ENCODE measurements at regions not wholly inside any gene's neighbourhood (a gene's known extent, or its start where the extent isn't known, plus 50 kb on each side); places are given as distances from the start of the nearest gene placed in this dataset.

DNA sequence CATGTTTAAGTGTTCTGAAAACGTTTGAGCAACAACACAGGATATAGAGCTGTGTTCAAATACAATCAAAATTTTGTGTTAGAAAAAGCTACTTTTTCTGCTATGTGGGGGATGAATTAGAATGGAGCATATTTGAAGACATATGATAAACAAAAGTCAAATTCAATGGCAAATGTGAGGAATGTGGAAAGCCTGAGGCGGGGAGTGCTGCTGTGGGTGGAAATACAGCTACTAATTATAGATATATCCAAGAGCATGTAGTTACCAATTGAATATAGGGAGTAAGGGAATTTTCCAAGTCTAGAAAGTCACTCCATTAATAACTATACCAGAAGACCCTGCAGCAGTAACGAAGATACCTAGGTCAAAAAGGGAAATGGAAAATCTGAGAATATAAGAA, 2370.4 kb upstream of the TENM3 start:
- no peaks in the 10 kb centered on the region for H3K9me3 ChIP-seq (ENCODE audit: insufficient read depth, low read length, severe bottlenecking)
- H3K27me3 ChIP-seq (ENCODE audit: insufficient read depth, low read length, poor library complexity) = no peaks in the 10 kb centered on the region
- no peak overlapping the region for H2AFZ ChIP-seq (ENCODE audit: low read depth, low read length)
- no peak overlapping the region for H3K27ac ChIP-seq (ENCODE audit: low read length)
- no peak overlapping the region for H3K4me2 ChIP-seq (ENCODE audit: insufficient read depth, low read length)
- DNase-seq (no peak), ATAC-seq (ENCODE audit: insufficient read depth, low read depth) (no peak)
- no peaks in the 10 kb centered on the region for H3K4me1 ChIP-seq (ENCODE audit: insufficient read depth, low read length)
- no peaks in the 10 kb centered on the region for H4K20me1 ChIP-seq (ENCODE audit: insufficient read depth, low read length)
- H3K79me2 ChIP-seq (ENCODE audit: insufficient read depth, low read length) = no peaks in the 10 kb centered on the region
- H3K9ac ChIP-seq (ENCODE audit: low read depth, low read length) = no peak overlapping the region
- no peaks in the 10 kb centered on the region for H3K36me3 ChIP-seq (ENCODE audit: insufficient read depth, low read length)
- no peak overlapping the region for H3K4me3 ChIP-seq (ENCODE audit: low read depth in 1 of 2, low read length in 2 of 2)
- TF ChIP-seq CTCF (IDR thresholded peaks at IDR 0.05; ENCODE audit: borderline replicate concordance, extremely low read depth, low read length, poor library complexity, severe bottlenecking) (no peak), EZH2 (IDR thresholded peaks at IDR 0.05; ENCODE audit: borderline replicate concordance, low read depth, low read length, severe bottlenecking) (no peak)

- Histone ChIP-seq H4K20me1 (ENCODE audit: insufficient read depth, low read length) (no peaks in the 10 kb centered on the region), H3K4me1 (ENCODE audit: insufficient read depth, low read length) (no peaks in the 10 kb centered on the region), H3K9ac (ENCODE audit: low read depth, low read length) (no peak overlapping the region), H3K27ac (ENCODE audit: low read length) (no peak overlapping the region), H3K36me3 (ENCODE audit: insufficient read depth, low read length) (no peaks in the 10 kb centered on the region), H3K4me2 (ENCODE audit: insufficient read depth, low read length) (no peak overlapping the region), H2AFZ (ENCODE audit: low read depth, low read length) (no peak overlapping the region), H3K4me3 (ENCODE audit: low read depth in 1 of 2, low read length in 2 of 2) (no peak overlapping the region), H3K9me3 (ENCODE audit: insufficient read depth, low read length, severe bottlenecking) (no peaks in the 10 kb centered on the region), H3K27me3 (ENCODE audit: insufficient read depth, low read length, poor library complexity) (no peaks in the 10 kb centered on the region), H3K79me2 (ENCODE audit: insufficient read depth, low read length) (no peaks in the 10 kb centered on the region)
- ATAC-seq (ENCODE audit: insufficient read depth, low read depth) = no peak
- TF ChIP-seq CTCF (IDR thresholded peaks at IDR 0.05; ENCODE audit: borderline replicate concordance, extremely low read depth, low read length, poor library complexity, severe bottlenecking) (no peak), EZH2 (IDR thresholded peaks at IDR 0.05; ENCODE audit: borderline replicate concordance, low read depth, low read length, severe bottlenecking) (no peak)
- DNase-seq = no peak
These were observed 2362.4 kb upstream of the TENM3 start for GRCh38 chr4:179880756-179881155.

DNA sequence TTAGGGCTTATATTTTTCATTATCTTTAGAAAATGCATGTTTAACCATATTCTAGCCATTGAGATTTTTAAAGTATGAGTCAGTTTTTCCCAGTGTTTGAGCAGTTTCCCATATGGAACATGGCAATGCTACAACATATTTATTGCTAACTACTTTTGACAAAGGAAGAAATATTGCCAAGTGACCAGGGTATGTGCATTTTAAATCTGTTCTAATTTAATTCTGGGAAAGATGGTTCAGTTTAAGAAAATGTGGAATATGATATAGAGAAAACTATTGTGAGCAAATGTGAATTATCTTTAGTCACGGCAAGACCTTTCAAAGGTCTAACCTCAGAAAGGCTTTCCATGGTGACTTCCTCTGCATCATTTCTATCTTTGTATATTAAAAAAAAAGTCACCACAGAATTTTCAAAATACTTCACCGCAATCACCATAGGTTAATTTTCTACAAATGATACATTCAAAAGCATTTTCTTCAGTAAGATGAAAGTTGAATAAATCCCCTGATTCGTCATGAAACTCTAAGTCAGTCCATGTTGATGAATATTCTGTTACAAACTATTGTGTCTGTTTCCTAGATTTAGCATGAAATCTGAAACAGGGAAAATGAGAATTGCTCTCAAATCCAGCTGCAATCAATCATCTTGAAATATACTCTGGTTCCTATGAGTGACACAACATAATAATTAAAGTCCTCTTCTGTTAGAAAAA, 2349.0 kb upstream of the TENM3 start:
- H2AFZ ChIP-seq (ENCODE audit: low read depth, low read length) = no peak overlapping the region
- no peak overlapping the region for H3K4me3 ChIP-seq (ENCODE audit: low read depth in 1 of 2, low read length in 2 of 2)
- no peaks in the 10 kb centered on the region for H3K36me3 ChIP-seq (ENCODE audit: insufficient read depth, low read length)
- no peak for ATAC-seq (ENCODE audit: insufficient read depth, low read depth)
- H3K27ac ChIP-seq (ENCODE audit: low read length) = no peak overlapping the region
- no peaks in the 10 kb centered on the region for H4K20me1 ChIP-seq (ENCODE audit: insufficient read depth, low read length)
- H3K79me2 ChIP-seq (ENCODE audit: insufficient read depth, low read length) = no peaks in the 10 kb centered on the region
- H3K4me2 ChIP-seq (ENCODE audit: insufficient read depth, low read length) = no peak overlapping the region
- DNase-seq = no peak
- TF ChIP-seq CTCF (IDR thresholded peaks at IDR 0.05; ENCODE audit: borderline replicate concordance, extremely low read depth, low read length, poor library complexity, severe bottlenecking) = no peak
- no peak for TF ChIP-seq EZH2 (IDR thresholded peaks at IDR 0.05; ENCODE audit: borderline replicate concordance, low read depth, low read length, severe bottlenecking)
- no peaks in the 10 kb centered on the region for H3K27me3 ChIP-seq (ENCODE audit: insufficient read depth, low read length, poor library complexity)
- no peaks in the 10 kb centered on the region for H3K9me3 ChIP-seq (ENCODE audit: insufficient read depth, low read length, severe bottlenecking)
- no peak overlapping the region for H3K9ac ChIP-seq (ENCODE audit: low read depth, low read length)
- no peaks in the 10 kb centered on the region for H3K4me1 ChIP-seq (ENCODE audit: insufficient read depth, low read length)
